CD14-positive monocyte (primary cell): ENCODE measurements at regions not wholly inside any gene's neighbourhood (a gene's known extent, or its start where the extent isn't known, plus 50 kb on each side); places are given as distances from the start of the nearest gene placed in this dataset.

Source experiments
- DNase-seq, 3 donors: peaks; one replicate each; pipeline ENCODE4 v3.0.0-alpha.2; 2011 to 2022
- H2AFZ ChIP-seq: 2 replicates; pipeline ENCODE4 v1.6.0; 2012; ENCODE audit warnings: mild to moderate bottlenecking, low read depth, low read length, inconsistent platforms; ENCODE audit not compliant: insufficient read depth, poor library complexity, severe bottlenecking
- H3K27ac ChIP-seq, 2 donors: 1 replicate in 1 of 2; 2 replicates in 1 of 2; pipeline ENCODE4 v1.5.1; 2012 to 2013; ENCODE audit warnings: low read length in 2 of 2, control low read depth in 1 of 2, inconsistent platforms in 1 of 2, low read depth in 1 of 2, mild to moderate bottlenecking in 1 of 2
- H3K27me3 ChIP-seq, 2 donors: one replicate each; pipeline versions ENCODE4 v1.6.0 to v1.6.1; 2011 to 2013; ENCODE audit warnings: low read length in 2 of 2; ENCODE audit not compliant: control insufficient read depth in 2 of 2, insufficient read depth in 2 of 2
- H3K36me3 ChIP-seq, 2 donors: replicated peaks in 1 of 2; 1 replicate in 1 of 2; 2 replicates in 1 of 2; pipeline versions ENCODE4 v1.5.1 to v1.6.1; 2012 to 2013; ENCODE audit warnings: low read length in 2 of 2, control low read depth in 1 of 2, inconsistent platforms in 1 of 2, mild to moderate bottlenecking in 1 of 2; ENCODE audit not compliant: insufficient read depth in 2 of 2, control insufficient read depth in 1 of 2
- H3K4me1 ChIP-seq, 2 donors: 1 replicate in 1 of 2; 2 replicates in 1 of 2; pipeline versions ENCODE4 v1.5.1 to v1.6.1; 2012 to 2013; ENCODE audit warnings: low read length in 2 of 2, control low read depth in 1 of 2, inconsistent platforms in 1 of 2, mild to moderate bottlenecking in 1 of 2, moderate library complexity in 1 of 2; ENCODE audit not compliant: insufficient read depth in 2 of 2, control insufficient read depth in 1 of 2
- H3K4me2 ChIP-seq: replicated peaks from 2 replicates; pipeline ENCODE3; 2012; ENCODE audit warnings: low read length, moderate library complexity, mild to moderate bottlenecking; ENCODE audit not compliant: poor library complexity, severe bottlenecking; ENCODE audit errors: extremely low read depth
- H3K4me3 ChIP-seq, 3 experiments: fragments of 200-600 bp in 1 of 3; sonication (generic) in 1 of 3; replicated peaks in 1 of 3; 1 replicate in 2 of 3; 2 replicates in 1 of 3; pipeline ENCODE4 v1.5.1; 2011 to 2013; ENCODE audit warnings: low read length in 3 of 3, mild to moderate bottlenecking in 3 of 3, control low read depth in 2 of 3, low read depth in 2 of 3, inconsistent platforms in 1 of 3, moderate library complexity in 1 of 3
- H3K79me2 ChIP-seq: 2 replicates; pipeline ENCODE4 v1.6.0; 2012; ENCODE audit warnings: mild to moderate bottlenecking, control low read depth, inconsistent platforms, low read length, moderate library complexity; ENCODE audit not compliant: insufficient read depth
- H3K9ac ChIP-seq: 2 replicates; pipeline ENCODE4 v1.6.0; 2017; ENCODE audit warnings: low read length, mild to moderate bottlenecking; ENCODE audit not compliant: insufficient read depth, poor library complexity, severe bottlenecking
- H3K9me3 ChIP-seq, 2 donors: replicated peaks in 1 of 2; 1 replicate in 1 of 2; 2 replicates in 1 of 2; pipeline versions ENCODE4 v1.5.1 to v1.6.1; 2012 to 2013; ENCODE audit warnings: low read length in 2 of 2, control low read depth in 1 of 2; ENCODE audit not compliant: control insufficient read depth in 1 of 2, insufficient read depth in 1 of 2
- H4K20me1 ChIP-seq: 2 replicates; pipeline ENCODE4 v1.6.0; 2012; ENCODE audit warnings: mild to moderate bottlenecking, low read length, control low read depth, moderate library complexity; ENCODE audit not compliant: insufficient read depth
- H3K27ac Mint-ChIP-seq, 7 donors: one replicate each; pipeline ENCODE4 v1.8.0; 2020; ENCODE audit warnings: mild to moderate bottlenecking in 7 of 7, mixed read lengths in 7 of 7, moderate library complexity in 6 of 7, inconsistent platforms in 2 of 7
- H3K27me3 Mint-ChIP-seq, 3 donors: one replicate each; pipeline ENCODE4 v1.8.0; 2021 to 2022; ENCODE audit warnings: low read depth in 3 of 3, mild to moderate bottlenecking in 3 of 3, mixed read lengths in 3 of 3, moderate library complexity in 3 of 3, inconsistent platforms in 1 of 3
- H3K36me3 Mint-ChIP-seq, 2 donors: one replicate each; pipeline ENCODE4 v1.8.0; 2020; ENCODE audit warnings: mixed read lengths in 2 of 2, inconsistent platforms in 1 of 2, mild to moderate bottlenecking in 1 of 2
- H3K4me1 Mint-ChIP-seq: one replicate; pipeline ENCODE4 v1.8.0; 2020; ENCODE audit warnings: mild to moderate bottlenecking, mixed read lengths
- H3K4me3 Mint-ChIP-seq, 2 donors: one replicate each; pipeline ENCODE4 v1.8.0; 2020; ENCODE audit warnings: mild to moderate bottlenecking in 2 of 2, mixed read lengths in 2 of 2, moderate library complexity in 1 of 2
- H3K9me3 Mint-ChIP-seq, 7 donors: one replicate each; pipeline ENCODE4 v1.8.0; 2020 to 2022; ENCODE audit warnings: mixed read lengths in 7 of 7, mild to moderate bottlenecking in 6 of 7, moderate library complexity in 6 of 7, inconsistent platforms in 2 of 7
- CTCF ChIP-seq: fragments of 200-600 bp; IDR thresholded peaks from one replicate; pipeline ENCODE4 v1.8.0; 2022; ENCODE audit warnings: antibody characterized with exemption, mild to moderate bottlenecking
- WGBS: methylation state at CpG from one replicate; pipeline ENCODE4 v1.1.5; 2013; ENCODE audit warnings: missing lambda C conversion rate; ENCODE audit not compliant: insufficient coverage; 5-methylcytosine and 5-hydroxymethylcytosine counted together
- intact Hi-C, 2 donors: fragments of 100-400 bp; cut with micrococcal nuclease; formaldehyde crosslinking; loops; one replicate each; pipeline versions ENCODE4 v1.15.0 to v1.15.1; 2023

- Histone ChIP-seq H3K27me3 (no peaks in the 10 kb centered on the region), H2AFZ (no peak overlapping the region), H3K9me3 (no peaks in the 10 kb centered on the region), H3K27ac (no peak overlapping the region), H3K4me1 (peaks cover 7 to 17% of the 10 kb centered on the region in 2 donors), H3K9ac (no peak overlapping the region), H3K4me2 (no peak overlapping the region), H4K20me1 (no peaks in the 10 kb centered on the region), H3K36me3 (no peaks in the 10 kb centered on the region), H3K79me2 (no peaks in the 10 kb centered on the region), H3K4me3 (no peak overlapping the region)
- H3K27ac Mint-ChIP-seq: no peak overlapping the region
- peaks cover 2 to 4% (median 3%) of the 10 kb centered on the region in 3 donors for H3K27me3 Mint-ChIP-seq
- H3K4me3 Mint-ChIP-seq: no peak overlapping the region
- H3K4me1 Mint-ChIP-seq: peaks cover 22% of the 10 kb centered on the region
- WGBS: 100% methylated on average over 1 of the region's 5 CpGs
- no peaks in the 10 kb centered on the region for H3K36me3 Mint-ChIP-seq
- DNase-seq: no peak
- H3K9me3 Mint-ChIP-seq: peaks cover 0 to 4% (median 2%) of the 10 kb centered on the region in 7 donors
- no peak for TF ChIP-seq CTCF
- intact Hi-C loops: no loop called here
Observed at GRCh38 chr6:108758884-108759283, 89.3 kb upstream of the ARMC2 start.

GRCh38 chr6:108760126-108761050 lies 87.8 kb upstream of the ARMC2 start:
- no peak overlapping the region for H3K4me3 Mint-ChIP-seq
- no peak for TF ChIP-seq CTCF
- no peak overlapping the region for H2AFZ ChIP-seq
- H3K36me3 ChIP-seq: no peaks in the 10 kb centered on the region
- peaks cover 7 to 13% of the 10 kb centered on the region in 2 donors for H3K4me1 ChIP-seq
- H3K36me3 Mint-ChIP-seq: no peaks in the 10 kb centered on the region
- H3K27ac ChIP-seq: no peak overlapping the region
- no peak overlapping the region for H3K4me3 ChIP-seq
- peaks cover 17% of the 10 kb centered on the region for H3K4me1 Mint-ChIP-seq
- intact Hi-C loops: no loop called here
- no peak overlapping the region for H3K4me2 ChIP-seq
- no peak for DNase-seq
- no peaks in the 10 kb centered on the region for H3K9me3 ChIP-seq
- H4K20me1 ChIP-seq: no peaks in the 10 kb centered on the region
- no peak overlapping the region for H3K27ac Mint-ChIP-seq
- H3K27me3 Mint-ChIP-seq: peaks cover 1 to 3% (median 2%) of the 10 kb centered on the region in 3 donors
- no peaks in the 10 kb centered on the region for H3K79me2 ChIP-seq
- no peaks in the 10 kb centered on the region for H3K27me3 ChIP-seq
- 93% methylated on average over 8 of the region's 9 CpGs for WGBS
- no peaks in the 10 kb centered on the region for H3K9me3 Mint-ChIP-seq
- H3K9ac ChIP-seq: no peak overlapping the region
